ENCODE measurements at regions not wholly inside any gene's neighbourhood (a gene's known extent, or its start where the extent isn't known, plus 50 kb on each side); places are given as distances from the start of the nearest gene placed in this dataset.
"Not testable (repeated sequence)": the region's sequence is repeated elsewhere in the genome, so short reads cannot be mapped to it uniquely, and the experiment has no call there.

DNA sequence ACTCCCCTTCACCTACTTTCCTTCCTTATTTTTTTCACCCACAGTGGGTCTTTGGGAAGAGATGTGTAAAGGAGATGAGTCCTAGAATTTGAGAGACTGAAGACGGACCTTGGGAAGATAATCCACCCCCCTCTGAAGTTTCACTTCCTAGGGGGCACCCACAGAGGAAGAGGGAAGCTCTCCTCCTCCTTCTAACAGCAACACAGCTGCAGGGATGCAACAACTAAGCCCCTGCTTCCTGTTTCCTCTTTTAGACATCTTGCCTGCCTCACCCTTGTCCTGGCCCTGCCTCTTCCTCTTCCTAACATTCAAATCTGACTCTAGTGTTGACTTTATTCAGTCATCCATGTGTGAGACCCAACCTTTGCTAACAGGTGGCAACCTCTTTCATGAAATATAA is 424.6 kb downstream of the BUD13 start:
- TF ChIP-seq, protein P1, sequence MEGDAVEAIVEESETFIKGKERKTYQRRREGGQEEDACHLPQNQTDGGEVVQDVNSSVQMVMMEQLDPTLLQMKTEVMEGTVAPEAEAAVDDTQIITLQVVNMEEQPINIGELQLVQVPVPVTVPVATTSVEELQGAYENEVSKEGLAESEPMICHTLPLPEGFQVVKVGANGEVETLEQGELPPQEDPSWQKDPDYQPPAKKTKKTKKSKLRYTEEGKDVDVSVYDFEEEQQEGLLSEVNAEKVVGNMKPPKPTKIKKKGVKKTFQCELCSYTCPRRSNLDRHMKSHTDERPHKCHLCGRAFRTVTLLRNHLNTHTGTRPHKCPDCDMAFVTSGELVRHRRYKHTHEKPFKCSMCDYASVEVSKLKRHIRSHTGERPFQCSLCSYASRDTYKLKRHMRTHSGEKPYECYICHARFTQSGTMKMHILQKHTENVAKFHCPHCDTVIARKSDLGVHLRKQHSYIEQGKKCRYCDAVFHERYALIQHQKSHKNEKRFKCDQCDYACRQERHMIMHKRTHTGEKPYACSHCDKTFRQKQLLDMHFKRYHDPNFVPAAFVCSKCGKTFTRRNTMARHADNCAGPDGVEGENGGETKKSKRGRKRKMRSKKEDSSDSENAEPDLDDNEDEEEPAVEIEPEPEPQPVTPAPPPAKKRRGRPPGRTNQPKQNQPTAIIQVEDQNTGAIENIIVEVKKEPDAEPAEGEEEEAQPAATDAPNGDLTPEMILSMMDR (IDR thresholded peaks at IDR 0.05; ENCODE audit: borderline replicate concordance, control extremely low read depth, extremely low read depth, insufficient read depth, missing control alignments) = no peak
- in situ Hi-C loops (cut with MboI; ENCODE audit: low sequenced_read_pairs, unreplicated experiment) = no loop called here
- no peak for DNase-seq (ENCODE audit: low spot score)

DNA sequence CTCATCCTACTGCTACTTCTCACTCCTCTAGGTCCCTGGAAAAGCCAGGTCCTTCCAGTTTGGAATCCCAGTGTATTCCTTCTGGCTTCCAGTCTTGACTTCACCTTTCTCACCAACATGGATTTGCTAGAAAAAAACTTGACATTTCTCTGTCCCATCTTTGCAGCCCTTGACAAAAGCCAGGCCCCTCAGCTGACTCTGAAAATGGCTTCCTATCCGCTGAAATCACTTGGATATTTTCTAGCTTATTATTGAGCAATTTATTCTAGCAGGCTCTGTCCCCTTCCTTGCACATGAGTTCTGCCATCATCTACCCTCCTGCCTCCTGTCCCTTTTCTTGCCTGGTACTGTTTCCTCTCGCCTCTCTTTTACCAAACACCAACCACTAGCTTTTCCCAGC is 427.2 kb downstream of the BUD13 start:
- TF ChIP-seq, protein P1 (IDR thresholded peaks at IDR 0.05; ENCODE audit: borderline replicate concordance, control extremely low read depth, extremely low read depth, insufficient read depth, missing control alignments) = no peak
- DNase-seq (ENCODE audit: low spot score) = no peak
- in situ Hi-C loops (cut with MboI; ENCODE audit: low sequenced_read_pairs, unreplicated experiment) = no loop called here

DNA sequence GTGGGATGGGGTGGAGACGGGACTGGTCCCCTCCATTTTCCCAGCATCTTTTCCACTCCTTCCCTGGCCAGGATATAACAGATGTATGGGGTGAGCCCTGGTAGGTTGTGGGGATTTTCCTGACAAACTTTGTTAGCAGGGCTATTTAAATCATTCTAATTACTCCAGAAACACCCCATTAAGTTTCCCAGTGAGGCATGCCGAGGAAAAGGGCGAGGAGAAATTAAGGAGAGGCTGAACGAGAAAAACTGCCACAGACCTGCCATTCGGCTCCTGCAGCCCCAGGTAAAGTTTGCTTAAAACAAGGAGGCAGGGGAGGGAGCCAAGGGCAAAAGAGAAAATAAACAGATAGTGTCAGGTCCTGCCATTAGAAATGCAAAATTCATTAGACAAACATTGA is 428.2 kb downstream of the BUD13 start:
- DNase-seq (ENCODE audit: low spot score) = no peak
- in situ Hi-C loops (cut with MboI; ENCODE audit: low sequenced_read_pairs, unreplicated experiment) = no loop called here
- TF ChIP-seq, protein P1 (IDR thresholded peaks at IDR 0.05; ENCODE audit: borderline replicate concordance, control extremely low read depth, extremely low read depth, insufficient read depth, missing control alignments) = no peak

DNA sequence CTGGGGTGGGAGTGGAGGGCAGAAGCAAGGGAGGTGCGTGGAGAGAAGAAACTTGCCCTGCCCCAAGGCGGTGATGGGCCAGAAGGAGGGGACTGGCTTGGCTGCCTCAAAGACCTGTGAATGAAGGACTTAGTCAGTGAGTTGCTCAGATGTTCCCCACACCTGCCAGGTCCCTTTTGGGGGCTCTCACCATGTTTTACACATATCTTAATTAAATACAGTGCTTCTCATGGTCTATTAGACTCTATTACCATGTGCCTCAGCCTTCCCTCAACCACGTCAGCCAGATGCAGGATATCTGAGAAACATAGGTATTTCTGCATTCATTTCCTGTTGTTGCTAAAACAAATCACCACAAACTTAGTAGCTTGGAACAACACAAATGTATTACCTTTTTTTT is 429.5 kb downstream of the BUD13 start:
- in situ Hi-C loops (cut with MboI; ENCODE audit: low sequenced_read_pairs, unreplicated experiment) = no loop called here
- TF ChIP-seq, protein P1 (IDR thresholded peaks at IDR 0.05; ENCODE audit: borderline replicate concordance, control extremely low read depth, extremely low read depth, insufficient read depth, missing control alignments) = no peak
- no peak for DNase-seq (ENCODE audit: low spot score)

DNA sequence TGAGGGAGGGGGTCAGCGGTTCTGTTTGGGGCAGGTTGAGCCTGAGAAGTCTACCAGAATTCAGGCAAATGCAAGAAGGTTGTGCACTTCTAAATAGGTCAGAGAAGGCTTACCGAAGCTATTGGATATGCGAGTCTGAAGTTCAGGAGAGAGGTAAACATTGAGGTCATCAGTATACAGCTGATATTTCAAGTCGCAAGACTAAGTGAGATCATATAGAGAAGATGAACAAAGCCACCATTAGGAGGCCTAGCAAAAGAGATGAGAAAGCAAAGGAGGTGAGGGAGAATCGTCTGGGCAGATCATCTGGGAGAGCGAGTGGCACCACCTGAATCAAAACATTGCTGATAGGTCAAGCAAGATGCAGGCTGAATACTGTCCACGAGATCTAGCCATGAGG is 430.6 kb downstream of the BUD13 start:
- DNase-seq (ENCODE audit: low spot score) = no peak
- TF ChIP-seq, protein P1 (IDR thresholded peaks at IDR 0.05; ENCODE audit: borderline replicate concordance, control extremely low read depth, extremely low read depth, insufficient read depth, missing control alignments) = no peak
- in situ Hi-C loops (cut with MboI; ENCODE audit: low sequenced_read_pairs, unreplicated experiment) = no loop called here

DNA sequence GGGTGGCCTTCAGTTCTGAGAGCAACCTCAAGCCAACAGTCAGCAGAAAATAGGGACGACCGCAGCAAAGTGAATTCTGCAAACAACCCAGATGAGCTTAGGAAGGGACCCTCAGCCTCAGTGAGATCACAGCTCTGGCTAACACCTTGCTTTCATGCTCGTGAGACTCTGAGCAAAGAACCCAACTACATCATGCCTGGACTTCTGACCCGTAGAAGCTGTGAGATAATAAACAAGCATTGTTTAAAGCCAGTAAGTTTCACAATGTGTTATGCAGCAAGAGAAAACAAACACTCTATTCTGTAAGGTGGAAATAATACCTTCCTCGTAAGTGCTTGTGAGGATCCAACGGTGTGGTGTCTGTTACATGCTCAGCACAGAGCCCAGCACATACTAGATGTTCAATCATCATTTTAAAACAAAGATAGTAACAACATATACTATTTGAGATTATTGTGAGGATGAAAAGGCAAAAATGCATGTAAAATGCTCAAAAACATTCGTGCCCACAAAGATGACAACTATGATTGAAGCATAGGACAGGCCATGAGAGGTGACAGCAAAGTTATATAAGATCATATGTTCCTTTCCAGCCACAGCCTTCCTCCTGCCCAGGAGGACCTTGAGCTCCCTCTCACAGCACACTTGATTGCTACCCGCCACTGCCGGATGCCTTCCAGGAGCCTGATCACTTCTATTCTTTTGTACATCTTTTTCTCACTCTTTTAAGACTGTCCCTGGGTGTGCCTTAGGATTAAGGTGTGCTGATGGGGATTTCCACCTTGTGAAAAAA is 433.3 kb downstream of the BUD13 start:
- DNase-seq (ENCODE audit: low spot score) = no peak
- in situ Hi-C loops (cut with MboI; ENCODE audit: low sequenced_read_pairs, unreplicated experiment) = no loop called here
- TF ChIP-seq, protein P1 (IDR thresholded peaks at IDR 0.05; ENCODE audit: borderline replicate concordance, control extremely low read depth, extremely low read depth, insufficient read depth, missing control alignments) = no peak

DNA sequence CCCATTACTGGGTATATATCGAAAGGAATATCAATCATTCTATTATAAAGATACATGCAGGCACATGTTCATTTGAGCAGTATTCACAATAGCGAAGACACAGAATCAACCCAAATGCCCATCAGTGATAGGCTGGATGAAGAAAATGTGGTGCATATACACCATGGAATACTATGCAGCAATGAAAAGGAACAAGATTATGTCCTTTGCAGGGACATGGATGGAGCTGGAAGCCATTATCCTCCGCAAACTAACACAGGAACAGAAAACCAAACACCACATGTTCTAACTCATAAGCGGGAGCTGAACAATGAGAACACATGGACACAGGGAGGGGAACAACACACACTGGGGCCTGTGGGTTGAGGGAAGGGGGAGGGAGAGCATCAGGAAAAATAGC is 434.3 kb downstream of the BUD13 start:
- in situ Hi-C loops (cut with MboI; ENCODE audit: low sequenced_read_pairs, unreplicated experiment); DNase-seq (ENCODE audit: low spot score): not testable (repeated sequence)

All from GM13976 (cell line).